ENCODE measurements at regions not wholly inside any gene's neighbourhood (a gene's known extent, or its start where the extent isn't known, plus 50 kb on each side); places are given as distances from the start of the nearest gene placed in this dataset.

- no peak for DNase-seq
Measured at GRCh38 chr12:77488041-77488620, 342.6 kb upstream of the NAV3 start.

- DNase-seq, result no peak
Measured at GRCh38 chr12:77486872-77487271, 343.8 kb upstream of the NAV3 start.

GRCh38 chr12:77485961-77486854 is 344.5 kb upstream of the NAV3 start:
- no peak for DNase-seq

GRCh38 chr12:77481687-77482086 is 349.0 kb upstream of the NAV3 start:
- no peak for DNase-seq

- no peak for DNase-seq
Measured at GRCh38 chr12:77477907-77478533, 352.7 kb upstream of the NAV3 start.

- DNase-seq, result no peak
Measured at GRCh38 chr12:77471801-77472200, 358.9 kb upstream of the NAV3 start.

GRCh38 chr12:77469578-77470333 is 360.9 kb upstream of the NAV3 start:
- DNase-seq, result no peak

- no peak for DNase-seq
Measured at GRCh38 chr12:77442633-77443032, 377.3 kb upstream of the E2F7 start.

- no peak for DNase-seq
Measured at GRCh38 chr12:77439749-77440148, 374.4 kb upstream of the E2F7 start.

GRCh38 chr12:77438644-77439043 is 373.3 kb upstream of the E2F7 start:
- DNase-seq, result no peak

- DNase-seq, result no peak
Measured at GRCh38 chr12:77437206-77437605, 371.8 kb upstream of the E2F7 start.

GRCh38 chr12:77435446-77436091 is 370.2 kb upstream of the E2F7 start:
- no peak for DNase-seq

- no peak for DNase-seq
Measured at GRCh38 chr12:77433799-77434198, 368.4 kb upstream of the E2F7 start.

- no peak for DNase-seq
Measured at GRCh38 chr12:77429426-77429825, 364.1 kb upstream of the E2F7 start.

- DNase-seq, result no peak
Measured at GRCh38 chr12:77421152-77421551, 355.8 kb upstream of the E2F7 start.

- no peak for DNase-seq
Measured at GRCh38 chr12:77409551-77409950, 344.2 kb upstream of the E2F7 start.

- no peak for DNase-seq
Measured at GRCh38 chr12:77407931-77408330, 342.6 kb upstream of the E2F7 start.

- DNase-seq, result no peak
Measured at GRCh38 chr12:77406219-77406905, 341.0 kb upstream of the E2F7 start.

- peak; percentile 22 for DNase-seq
Measured at GRCh38 chr12:77402716-77403115, 337.3 kb upstream of the E2F7 start.

- DNase-seq, result no peak
Measured at GRCh38 chr12:77401770-77402081, 336.4 kb upstream of the E2F7 start.

GRCh38 chr12:77401064-77401769 is 335.8 kb upstream of the E2F7 start:
- no peak for DNase-seq
